NCI-H146 (cell line): ENCODE measurements at regions not wholly inside any gene's neighbourhood (a gene's known extent, or its start where the extent isn't known, plus 50 kb on each side); places are given as distances from the start of the nearest gene placed in this dataset.

ENCODE experiments used
- DNase-seq: peaks from one replicate; lab custom pipeline; 2025; lab: John Stamatoyannopoulos, UW

DNA sequence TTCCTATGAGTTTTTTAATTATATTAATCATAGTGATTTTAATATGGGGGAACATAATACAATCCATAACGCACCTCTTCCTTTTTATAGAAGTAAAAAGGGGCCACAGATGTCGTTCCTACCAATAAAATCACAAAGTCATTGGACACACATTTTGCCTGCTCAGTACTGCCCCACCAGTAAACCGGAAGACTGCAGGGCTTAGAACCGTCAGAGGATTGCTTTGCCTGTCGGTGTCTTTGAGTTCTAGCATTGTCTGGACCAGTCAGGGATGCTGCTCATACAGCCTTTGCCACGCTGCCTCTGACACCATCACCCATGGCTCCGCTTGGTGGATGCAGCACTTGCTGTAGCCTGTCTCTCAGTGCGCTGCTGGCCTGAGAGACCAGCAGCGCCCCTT lies 853.6 kb downstream of the C6orf118 start:
- DNase-seq: no peak

DNA sequence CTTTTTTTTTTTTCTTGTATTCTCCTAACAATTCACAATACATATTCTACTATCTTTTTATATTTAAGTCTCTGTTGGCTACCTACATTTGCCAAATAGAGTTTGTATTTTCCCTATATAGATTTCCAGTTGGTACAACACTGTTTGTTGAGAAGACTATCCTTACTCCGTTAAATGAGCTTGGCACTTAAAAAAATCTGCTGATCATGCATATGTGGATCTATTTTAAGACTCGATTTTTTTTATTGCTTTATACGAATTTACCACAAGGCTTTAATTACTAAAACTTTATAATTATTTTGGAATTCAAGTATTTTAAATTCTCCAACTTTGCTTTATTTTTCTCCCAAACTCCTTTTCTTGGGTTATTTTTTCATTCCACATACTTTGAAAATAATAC lies 855.6 kb downstream of the C6orf118 start:
- DNase-seq: no peak

DNA sequence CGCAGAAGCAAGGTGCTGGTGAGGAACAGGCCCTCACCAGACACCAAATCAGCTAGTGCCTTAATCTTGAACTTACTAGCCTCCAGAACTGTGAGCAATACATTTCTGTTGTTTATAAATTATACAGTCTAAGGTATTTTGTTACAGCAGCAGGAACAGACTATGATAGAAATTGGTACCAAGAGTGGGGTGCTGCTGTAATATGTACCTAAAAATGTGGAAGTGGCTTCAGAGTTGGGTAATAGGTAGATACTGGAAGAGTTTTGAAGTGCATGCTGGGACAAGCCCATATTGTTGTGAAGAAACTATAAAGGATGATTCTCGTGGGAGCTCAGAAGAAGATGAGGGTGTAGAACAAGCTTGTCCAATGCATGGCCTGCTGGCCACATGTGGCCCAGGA lies 866.8 kb downstream of the C6orf118 start:
- no peak for DNase-seq

DNA sequence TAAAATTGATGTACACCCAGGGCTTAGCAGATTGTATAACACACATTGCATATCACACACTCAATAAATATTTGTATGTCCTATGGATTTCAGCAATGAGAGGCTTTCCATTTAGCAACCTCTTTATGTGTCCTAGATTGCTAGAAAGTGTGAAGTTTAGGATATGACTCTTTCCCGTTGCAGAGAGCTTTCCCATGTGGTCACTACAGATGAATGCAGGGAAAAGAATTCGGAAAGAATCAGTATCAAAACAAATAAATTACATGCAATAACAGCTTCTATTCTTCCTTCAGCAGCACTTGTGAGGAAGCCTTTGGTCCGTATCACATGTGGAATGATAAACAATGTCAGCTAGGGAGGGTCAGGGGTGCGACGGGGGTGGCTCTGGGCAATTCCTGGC lies 870.1 kb downstream of the C6orf118 start:
- DNase-seq: no peak

DNA sequence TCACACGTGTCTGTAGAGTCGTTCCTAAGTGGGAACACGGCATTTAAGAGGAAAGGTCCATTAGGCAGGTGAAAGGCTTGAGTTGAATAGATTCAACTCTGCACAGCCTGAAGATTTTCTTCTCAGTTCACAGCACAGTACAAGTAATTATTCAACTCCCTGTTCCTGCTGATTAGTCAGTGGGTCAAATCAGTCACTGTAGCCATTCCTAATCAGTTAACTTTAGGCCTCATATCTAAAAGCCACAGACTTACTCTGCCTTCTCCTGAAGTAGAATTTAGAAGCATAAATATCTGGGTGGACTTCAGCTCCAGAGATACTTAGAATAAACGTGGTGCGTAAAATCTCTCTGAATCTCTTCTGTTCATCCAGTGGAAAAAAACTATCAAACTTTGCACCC lies 872.4 kb downstream of the C6orf118 start:
- no peak for DNase-seq

DNA sequence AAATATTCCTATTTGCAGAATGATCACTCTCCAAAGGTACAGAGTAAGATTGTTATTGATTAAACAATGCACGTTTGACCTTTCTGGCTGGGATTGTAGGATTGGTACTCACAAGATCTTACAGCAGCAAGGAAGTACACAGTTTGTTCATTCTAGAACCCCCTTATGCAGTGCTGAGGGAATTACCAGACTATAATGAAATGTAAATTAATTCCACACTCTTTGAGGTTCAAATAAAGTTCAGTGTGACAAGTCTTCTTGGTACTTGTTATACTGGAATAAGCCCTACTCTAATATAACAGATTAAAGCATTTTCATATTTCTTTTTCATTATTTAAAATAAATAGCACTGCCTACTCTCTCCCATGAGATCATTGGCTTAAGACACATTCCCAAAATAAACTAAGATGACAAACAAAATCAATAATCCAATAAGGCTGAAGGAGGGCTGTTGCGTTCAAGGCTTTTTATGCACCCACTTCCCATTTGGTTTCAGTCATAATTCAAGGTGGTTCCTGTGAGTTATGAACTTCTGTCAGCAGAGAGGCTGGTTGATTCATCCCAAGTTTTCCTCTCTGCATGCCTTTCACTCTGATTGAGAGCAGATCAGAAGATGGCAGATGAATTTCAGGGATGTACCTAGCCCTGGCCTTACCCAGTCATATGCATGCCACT lies 881.5 kb downstream of the C6orf118 start:
- no peak for DNase-seq

DNA sequence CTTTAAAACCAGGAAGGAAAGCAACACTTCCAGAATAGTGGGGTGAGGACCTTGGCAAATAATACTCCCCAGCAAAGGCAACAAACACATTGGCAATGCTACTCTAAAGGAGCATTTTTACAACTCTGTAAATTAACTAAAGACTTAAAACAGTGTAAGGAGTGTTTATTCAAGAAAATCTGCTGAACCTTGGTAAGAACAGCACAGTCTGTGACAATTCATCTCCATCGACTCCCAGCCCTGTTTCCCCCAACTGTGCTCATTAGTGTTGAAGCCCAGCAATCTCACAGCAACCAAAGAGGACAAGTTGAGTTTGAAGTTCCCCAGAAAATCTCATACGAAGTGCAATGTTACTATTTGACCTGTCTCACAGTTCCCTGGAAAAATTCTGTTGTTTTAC lies 884.9 kb downstream of the C6orf118 start:
- DNase-seq: no peak

DNA sequence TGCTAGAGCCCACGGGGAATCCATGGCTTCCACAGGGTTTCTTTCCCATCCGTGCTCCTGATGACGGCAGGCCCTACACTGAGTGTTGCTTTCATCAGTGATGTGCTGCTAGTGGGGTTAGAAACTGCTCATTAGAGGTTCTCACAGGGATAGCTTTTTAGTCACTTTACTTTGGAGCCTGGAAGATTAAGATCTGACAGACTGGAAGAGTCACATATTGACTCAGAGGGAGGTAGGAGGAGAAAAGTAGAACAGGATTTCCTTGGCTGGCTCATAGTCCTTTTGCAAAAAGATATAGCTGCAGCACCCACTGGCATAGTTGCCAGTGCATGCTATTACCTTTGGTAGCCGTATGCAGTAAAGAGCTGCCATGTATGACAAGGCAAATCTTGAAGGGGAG lies 890.3 kb downstream of the C6orf118 start:
- DNase-seq: peak; percentile 31

DNA sequence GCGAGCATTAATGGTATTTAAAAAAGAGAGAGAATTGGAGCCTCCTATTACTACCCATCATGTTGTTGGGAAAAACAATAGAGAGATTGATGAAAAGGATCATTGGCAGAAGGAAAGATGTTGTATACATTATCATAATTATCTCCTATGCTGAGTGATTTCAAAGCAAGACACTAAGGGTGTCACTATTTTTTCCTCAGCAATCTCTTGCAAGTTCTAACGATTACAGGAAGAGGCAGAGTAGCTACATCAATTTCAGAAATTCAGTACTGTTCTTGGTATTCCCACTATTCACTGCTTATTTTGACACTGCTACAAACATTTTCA lies 891.2 kb downstream of the C6orf118 start:
- no peak for DNase-seq

DNA sequence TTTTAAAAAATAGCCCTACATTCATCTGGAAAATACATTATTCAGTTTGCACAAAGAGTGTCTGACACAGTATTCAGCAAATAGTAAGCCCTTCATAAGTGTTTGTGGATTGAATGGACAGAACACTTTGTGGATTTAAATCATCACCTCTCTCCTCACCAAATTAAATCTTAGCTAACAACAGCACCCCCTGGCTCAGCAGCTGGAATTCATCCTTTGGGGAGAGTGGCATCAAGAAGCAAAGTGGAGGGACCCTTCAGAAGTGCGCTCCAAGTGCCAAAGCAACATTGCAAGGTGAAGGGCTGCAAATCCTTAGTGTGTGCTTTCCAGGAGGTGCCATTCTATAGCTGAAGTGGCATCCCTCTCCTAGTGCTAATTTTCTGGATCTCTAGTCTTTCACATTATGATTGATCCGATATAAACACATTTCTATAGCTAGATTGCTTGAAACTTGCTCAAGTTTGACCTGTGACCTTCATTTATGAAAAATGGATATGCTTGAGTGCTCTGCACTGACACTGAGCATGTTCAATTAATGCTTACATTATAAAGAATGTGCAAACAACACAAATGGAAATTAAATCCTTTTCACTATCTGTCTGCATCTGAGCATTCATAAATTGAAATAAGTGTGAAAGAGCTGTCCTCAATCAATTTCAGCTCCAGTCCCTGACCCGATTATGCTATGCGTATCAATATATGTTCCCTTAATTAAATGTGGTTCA lies 891.7 kb downstream of the C6orf118 start:
- DNase-seq: peak; percentile 5

DNA sequence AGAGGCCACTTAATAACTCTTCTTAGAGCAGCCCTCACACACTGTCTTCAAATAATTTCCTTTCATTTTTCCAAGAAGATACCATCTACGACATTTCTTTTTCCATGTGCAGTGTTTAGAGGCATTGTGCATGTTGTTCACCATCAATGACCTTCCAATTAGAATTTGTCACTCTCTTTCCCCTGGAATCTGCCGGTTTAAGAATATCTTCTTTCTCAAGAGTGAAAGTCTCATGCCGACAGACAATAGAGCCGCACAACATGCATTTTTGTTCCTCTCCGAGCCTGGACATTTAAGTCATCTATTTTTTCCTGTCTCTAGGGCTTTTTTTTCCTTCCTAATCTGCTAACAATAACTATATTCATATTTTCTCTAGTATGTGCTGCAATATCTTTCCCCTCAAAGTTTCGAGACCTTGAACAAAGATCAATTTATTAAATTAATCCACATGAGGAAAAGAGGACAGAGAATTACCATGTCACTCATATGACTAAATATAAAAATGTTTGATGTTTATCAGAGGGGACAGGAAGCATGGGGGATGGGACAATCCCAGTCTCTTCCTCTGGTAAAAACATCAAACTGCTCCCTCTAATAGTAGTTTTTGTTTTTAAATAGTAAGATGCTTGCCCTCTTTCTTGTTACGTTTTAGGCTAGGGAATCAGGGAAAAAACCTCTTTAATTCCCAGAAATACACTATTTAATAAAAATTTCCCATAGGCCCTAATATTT lies 893.4 kb downstream of the C6orf118 start:
- no peak for DNase-seq

DNA sequence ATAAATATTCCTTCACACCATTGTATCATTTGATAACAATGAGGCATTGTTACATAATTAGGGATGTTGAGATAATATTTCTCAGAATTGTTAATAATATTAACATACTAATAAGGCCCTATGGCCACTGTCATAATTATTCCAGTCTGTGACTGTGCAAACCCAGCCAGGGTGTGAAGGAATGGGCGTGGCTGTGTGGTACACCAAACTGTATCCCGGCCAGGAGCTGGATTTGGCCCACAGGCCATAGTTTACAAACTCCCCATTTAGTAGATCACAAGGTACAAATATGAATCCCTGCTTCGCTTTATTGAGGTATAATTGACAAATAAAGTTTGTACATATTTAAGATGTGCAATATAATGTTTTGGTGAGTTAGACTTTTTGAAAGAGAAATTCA lies 894.7 kb downstream of the C6orf118 start:
- no peak for DNase-seq

DNA sequence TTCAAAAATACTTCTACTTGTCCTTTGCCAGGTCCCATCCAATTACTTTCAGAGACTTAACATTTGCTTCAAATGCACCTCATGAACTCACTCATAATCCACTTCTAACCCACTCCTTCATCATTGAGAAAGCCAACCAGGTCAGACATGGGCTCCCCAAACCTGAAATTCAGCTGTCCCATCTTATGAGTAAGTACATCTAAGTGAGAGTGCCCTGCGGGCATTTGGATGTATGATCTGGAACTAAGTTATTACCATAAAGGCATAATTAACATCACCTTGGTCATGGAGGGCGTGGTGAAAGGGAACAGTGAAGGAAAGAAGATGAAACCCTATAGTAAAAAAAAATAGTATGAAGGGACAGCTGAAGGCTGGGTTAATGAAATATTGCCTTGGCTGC lies 896.8 kb downstream of the C6orf118 start:
- no peak for DNase-seq

DNA sequence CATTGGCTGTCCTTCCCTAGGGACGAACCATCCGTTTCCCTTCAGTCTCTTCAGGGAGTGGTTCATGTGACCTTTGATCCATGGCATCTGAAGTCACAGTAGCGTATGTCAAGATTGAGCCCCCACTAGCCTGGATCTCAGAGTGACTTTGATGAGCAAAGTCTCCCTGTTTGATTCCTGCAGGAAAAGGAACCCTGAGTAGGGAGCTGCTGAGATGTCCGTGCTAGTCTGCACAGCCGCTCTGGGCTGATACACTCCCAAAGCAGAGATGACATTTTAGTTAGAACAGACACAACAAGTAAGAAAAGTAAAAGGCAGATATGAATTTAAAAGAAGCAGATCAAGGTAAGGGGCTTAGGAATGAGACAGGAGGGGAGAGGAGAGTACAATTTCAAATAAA lies 899.4 kb downstream of the C6orf118 start:
- no peak for DNase-seq

DNA sequence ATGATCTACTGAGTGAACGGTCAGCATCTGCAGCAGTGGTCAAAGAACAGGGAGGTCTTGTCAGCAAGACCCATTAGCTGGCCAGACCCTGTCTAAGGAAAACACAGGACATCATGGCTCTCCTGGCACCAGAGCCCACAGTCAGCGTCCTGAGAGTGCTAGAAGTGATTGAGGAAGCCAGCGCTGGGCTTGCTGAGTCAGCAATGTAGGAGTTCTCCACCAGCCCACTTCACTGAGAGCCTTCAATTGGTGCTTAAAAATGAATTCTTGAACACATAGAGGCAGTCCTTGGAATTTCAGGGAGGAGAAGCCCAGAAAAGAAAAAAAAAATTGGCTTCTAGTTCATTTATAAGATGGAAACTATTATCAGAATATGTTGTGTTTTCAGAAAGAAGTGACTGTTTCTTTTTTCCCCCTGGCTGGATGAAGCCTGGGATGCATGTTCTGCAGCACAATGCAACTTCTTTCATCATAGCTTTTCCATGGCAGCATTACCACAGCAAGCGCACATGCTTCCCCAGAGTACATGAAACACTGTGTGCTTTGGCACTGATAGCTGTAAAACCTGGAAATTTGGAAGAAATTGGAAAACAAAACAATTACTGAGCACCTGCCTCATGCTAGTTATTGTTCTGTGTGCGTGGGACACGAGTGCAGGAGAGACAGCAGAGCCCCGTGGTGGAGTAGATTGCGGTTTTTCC lies 899.9 kb downstream of the C6orf118 start:
- DNase-seq: no peak

DNA sequence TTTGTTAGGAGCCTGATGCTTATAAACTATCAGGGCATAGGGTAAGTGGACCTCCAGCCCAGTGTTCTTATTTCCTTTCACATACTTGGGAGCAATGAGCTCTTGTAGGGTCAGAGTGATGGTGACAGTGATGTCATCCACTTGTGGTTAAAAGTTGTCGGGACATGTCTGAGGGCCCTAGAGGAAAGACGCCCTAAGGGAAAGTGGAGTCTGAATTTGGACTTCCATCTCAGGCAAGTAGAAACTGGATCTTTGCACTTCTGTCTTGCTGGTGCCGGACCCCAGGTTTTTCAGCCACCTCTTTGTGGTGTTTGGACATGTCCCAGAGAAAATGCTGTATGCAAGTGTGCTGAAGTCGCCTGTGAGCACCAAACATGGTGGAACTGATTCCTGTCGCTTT lies 900.5 kb downstream of the C6orf118 start:
- no peak for DNase-seq

DNA sequence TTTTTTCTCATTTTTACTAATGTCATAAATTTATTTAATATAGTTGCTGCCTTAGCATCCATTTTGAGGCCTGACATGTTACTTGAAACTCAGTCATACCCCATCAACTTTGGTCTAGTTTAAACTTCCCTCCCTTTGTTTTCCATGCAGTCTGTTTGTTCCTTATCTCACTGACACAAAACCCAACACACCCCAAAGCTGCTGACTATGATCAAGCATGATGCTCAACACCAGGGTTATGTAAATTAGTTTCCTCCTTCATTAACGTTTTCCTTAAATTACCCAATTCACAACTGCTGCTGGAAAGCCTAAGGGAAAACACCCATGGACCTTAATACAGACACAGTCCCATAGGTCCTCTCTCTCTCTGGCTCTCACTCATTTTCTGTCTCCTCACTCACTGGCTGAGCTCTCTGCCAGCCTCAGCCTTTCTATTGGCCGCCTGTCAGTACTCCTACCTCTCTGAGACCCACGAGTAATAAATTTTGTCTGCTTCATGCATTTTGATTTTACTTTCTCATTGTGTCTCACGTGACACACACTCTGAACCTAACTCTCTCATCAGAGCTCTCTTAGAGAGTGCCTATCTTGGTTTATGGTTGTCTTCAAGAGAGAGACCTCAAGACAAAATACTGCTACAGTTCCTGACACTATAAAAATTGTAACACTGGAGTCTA lies 904.5 kb downstream of the C6orf118 start:
- DNase-seq: no peak

DNA sequence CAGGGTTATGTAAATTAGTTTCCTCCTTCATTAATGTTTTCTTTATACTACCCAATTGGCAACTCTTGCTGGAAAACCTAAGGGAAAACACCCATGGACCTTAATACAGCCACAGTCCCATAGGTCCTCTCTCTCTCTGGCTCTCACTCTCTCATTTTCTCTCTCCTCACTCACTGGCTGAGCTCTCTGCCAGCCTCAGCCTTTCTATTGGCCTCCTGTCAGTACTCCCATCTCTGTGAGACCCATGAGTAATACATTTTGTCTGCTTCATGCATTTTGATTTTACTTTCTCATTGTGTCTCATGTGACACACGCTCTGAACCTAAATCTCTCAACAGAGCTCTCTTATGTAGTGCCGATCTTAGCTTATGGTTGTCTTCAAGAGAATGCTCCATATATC lies 907.5 kb downstream of the C6orf118 start:
- no peak for DNase-seq

DNA sequence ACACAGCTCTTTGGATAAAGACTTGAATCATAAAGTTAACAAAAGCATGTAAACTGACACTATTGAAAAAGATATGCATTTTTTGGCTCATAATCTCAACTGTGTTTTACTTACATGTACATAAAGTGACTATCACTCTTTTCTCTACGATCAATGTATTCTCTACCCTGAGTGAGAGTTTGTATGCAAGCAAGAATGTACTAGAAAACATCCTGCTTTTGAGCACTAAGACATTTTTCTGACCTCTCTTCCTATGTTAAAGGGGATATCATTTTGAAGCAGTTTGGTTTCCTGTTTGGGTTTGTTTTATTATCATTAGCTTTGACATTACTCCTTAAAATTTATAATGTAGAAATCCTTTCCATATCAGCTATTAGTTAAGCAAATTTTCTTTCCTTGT lies 910.8 kb downstream of the C6orf118 start:
- no peak for DNase-seq

DNA sequence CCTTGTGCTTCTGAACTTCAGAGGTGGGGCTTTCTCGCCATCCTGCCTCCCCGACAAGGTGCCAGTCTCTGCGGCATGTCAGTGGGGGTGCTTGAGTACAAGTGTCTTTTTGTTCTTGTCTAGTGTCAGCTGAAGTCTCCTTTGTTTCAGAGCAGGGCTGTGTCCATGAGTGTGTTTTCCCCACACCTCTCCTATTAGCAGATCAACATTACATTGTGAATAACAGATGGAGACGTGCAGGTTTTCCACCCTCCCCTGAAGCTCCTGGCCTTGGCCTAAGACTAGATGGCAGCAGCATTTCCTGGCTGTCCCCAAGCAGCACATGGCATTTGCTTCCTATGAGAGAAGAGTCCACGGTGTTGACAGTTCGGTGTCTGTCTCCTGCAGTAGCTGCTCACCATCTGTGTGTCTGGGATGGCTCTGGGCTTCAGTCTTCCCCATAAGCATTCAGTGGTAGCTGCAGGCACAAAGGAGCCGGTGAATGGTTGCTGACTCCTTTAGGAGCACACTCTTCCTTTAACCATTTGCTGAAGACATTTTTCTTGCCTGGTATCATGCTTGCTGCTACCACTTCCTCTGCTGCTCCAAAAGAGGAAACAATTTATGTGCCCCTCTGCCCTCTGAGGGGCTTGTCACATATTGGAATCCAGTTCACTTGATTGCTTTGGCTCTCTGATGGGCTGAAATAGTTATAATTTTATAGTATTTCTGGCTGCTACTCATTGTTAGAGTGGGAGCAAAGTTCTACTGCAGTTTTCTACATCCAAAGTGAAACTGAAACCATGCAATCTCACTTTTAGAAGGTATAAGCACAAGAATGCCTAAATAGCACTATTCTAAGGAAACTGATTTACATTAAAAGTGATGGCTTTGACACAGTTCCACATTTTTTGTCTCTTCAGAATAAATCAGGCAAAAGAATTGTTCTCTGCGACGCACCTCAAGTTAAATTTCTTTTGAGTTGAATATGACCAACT lies 913.0 kb downstream of the C6orf118 start:
- peak; percentile 73 for DNase-seq

DNA sequence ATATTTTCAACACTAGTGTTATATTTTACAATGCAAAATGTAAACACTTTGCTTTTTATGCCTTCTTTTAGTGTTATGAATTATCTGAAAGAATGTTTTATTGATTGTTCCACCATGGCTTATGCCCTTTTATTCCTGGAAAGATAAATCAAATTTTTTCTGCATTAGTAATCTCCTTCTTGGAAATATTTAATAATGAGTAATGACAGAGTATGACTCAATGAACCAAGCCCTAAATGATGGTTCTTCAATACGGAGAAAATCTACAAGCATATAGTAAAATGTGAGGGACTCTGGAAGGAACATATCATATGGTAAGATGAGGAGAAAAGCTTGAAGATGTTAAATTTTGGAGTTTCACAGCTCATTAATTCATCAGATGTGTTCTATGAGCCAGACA lies 929.6 kb downstream of the C6orf118 start:
- no peak for DNase-seq
